Mononuclear cell (primary cell): ENCODE measurements at regions not wholly inside any gene's neighbourhood (a gene's known extent, or its start where the extent isn't known, plus 50 kb on each side); places are given as distances from the start of the nearest gene placed in this dataset.

Experiments
- H3K27me3 ChIP-seq: 2 replicates; pipeline ENCODE4 v1.6.0; 2011; ENCODE audit warnings: low read length, control low read depth; ENCODE audit not compliant: insufficient read depth
- H3K4me1 ChIP-seq: 2 replicates; pipeline ENCODE4 v1.5.1; 2011; ENCODE audit warnings: mild to moderate bottlenecking, low read length, control low read depth; ENCODE audit not compliant: insufficient read depth
- H3K4me3 ChIP-seq: 2 replicates; pipeline ENCODE4 v1.5.1; 2011; ENCODE audit warnings: mild to moderate bottlenecking, low read length, moderate library complexity
- H3K9me3 ChIP-seq: 2 replicates; pipeline ENCODE4 v1.5.1; 2011; ENCODE audit warnings: low read depth, mild to moderate bottlenecking, control low read depth, low read length

GRCh38 chr6:145323646-145324045 lies 411.7 kb downstream of the EPM2A start:
- no peak overlapping the region for H3K4me3 ChIP-seq
- no peaks in the 10 kb centered on the region for H3K4me1 ChIP-seq
- no peaks in the 10 kb centered on the region for H3K27me3 ChIP-seq
- H3K9me3 ChIP-seq, result no peaks in the 10 kb centered on the region

- no peak overlapping the region for H3K4me3 ChIP-seq
- no peaks in the 10 kb centered on the region for H3K4me1 ChIP-seq
- H3K27me3 ChIP-seq, result no peaks in the 10 kb centered on the region
- H3K9me3 ChIP-seq, result no peaks in the 10 kb centered on the region
Observed at GRCh38 chr6:145327586-145327985, 407.7 kb downstream of the EPM2A start.

GRCh38 chr6:145329257-145329656 lies 406.1 kb downstream of the EPM2A start:
- H3K4me1 ChIP-seq, result no peaks in the 10 kb centered on the region
- no peaks in the 10 kb centered on the region for H3K9me3 ChIP-seq
- H3K4me3 ChIP-seq, result no peak overlapping the region
- H3K27me3 ChIP-seq, result no peaks in the 10 kb centered on the region

GRCh38 chr6:145331066-145331465 lies 404.3 kb downstream of the EPM2A start:
- H3K4me1 ChIP-seq, result no peaks in the 10 kb centered on the region
- H3K9me3 ChIP-seq, result no peaks in the 10 kb centered on the region
- H3K27me3 ChIP-seq, result no peaks in the 10 kb centered on the region
- H3K4me3 ChIP-seq, result no peak overlapping the region

GRCh38 chr6:145332011-145332410 lies 403.3 kb downstream of the EPM2A start:
- Histone ChIP-seq H3K9me3 (no peaks in the 10 kb centered on the region), H3K4me3 (no peak overlapping the region), H3K27me3 (no peaks in the 10 kb centered on the region), H3K4me1 (no peaks in the 10 kb centered on the region)

- Histone ChIP-seq H3K9me3 (no peaks in the 10 kb centered on the region), H3K4me1 (no peaks in the 10 kb centered on the region), H3K27me3 (no peaks in the 10 kb centered on the region), H3K4me3 (no peak overlapping the region)
Observed at GRCh38 chr6:145336119-145336518, 399.2 kb downstream of the EPM2A start.

- Histone ChIP-seq H3K4me3 (no peak overlapping the region), H3K9me3 (no peaks in the 10 kb centered on the region), H3K27me3 (no peaks in the 10 kb centered on the region), H3K4me1 (no peaks in the 10 kb centered on the region)
Observed at GRCh38 chr6:145339089-145339488, 396.2 kb downstream of the EPM2A start.

- Histone ChIP-seq H3K27me3 (no peaks in the 10 kb centered on the region), H3K4me3 (no peak overlapping the region), H3K4me1 (no peaks in the 10 kb centered on the region), H3K9me3 (no peaks in the 10 kb centered on the region)
Observed at GRCh38 chr6:145340256-145340655, 395.1 kb downstream of the EPM2A start.

GRCh38 chr6:145345094-145345493 lies 390.2 kb downstream of the EPM2A start:
- Histone ChIP-seq H3K9me3 (no peaks in the 10 kb centered on the region), H3K4me3 (no peak overlapping the region), H3K27me3 (no peaks in the 10 kb centered on the region), H3K4me1 (no peaks in the 10 kb centered on the region)

- no peaks in the 10 kb centered on the region for H3K4me1 ChIP-seq
- no peaks in the 10 kb centered on the region for H3K27me3 ChIP-seq
- no peak overlapping the region for H3K4me3 ChIP-seq
- no peaks in the 10 kb centered on the region for H3K9me3 ChIP-seq
Observed at GRCh38 chr6:145347216-145347615, 388.1 kb downstream of the EPM2A start.

GRCh38 chr6:145349950-145350510 lies 385.3 kb downstream of the EPM2A start:
- no peaks in the 10 kb centered on the region for H3K4me1 ChIP-seq
- no peaks in the 10 kb centered on the region for H3K9me3 ChIP-seq
- H3K4me3 ChIP-seq, result no peak overlapping the region
- no peaks in the 10 kb centered on the region for H3K27me3 ChIP-seq

GRCh38 chr6:145350928-145351327 lies 384.4 kb downstream of the EPM2A start:
- H3K9me3 ChIP-seq, result no peaks in the 10 kb centered on the region
- no peak overlapping the region for H3K4me3 ChIP-seq
- no peaks in the 10 kb centered on the region for H3K4me1 ChIP-seq
- H3K27me3 ChIP-seq, result no peaks in the 10 kb centered on the region

- Histone ChIP-seq H3K4me1 (no peaks in the 10 kb centered on the region), H3K4me3 (no peak overlapping the region), H3K9me3 (no peaks in the 10 kb centered on the region), H3K27me3 (no peaks in the 10 kb centered on the region)
Observed at GRCh38 chr6:145352382-145353080, 382.8 kb downstream of the EPM2A start.

GRCh38 chr6:145360865-145361264 lies 374.5 kb downstream of the EPM2A start:
- no peaks in the 10 kb centered on the region for H3K4me1 ChIP-seq
- no peaks in the 10 kb centered on the region for H3K9me3 ChIP-seq
- H3K27me3 ChIP-seq, result no peaks in the 10 kb centered on the region
- no peak overlapping the region for H3K4me3 ChIP-seq

GRCh38 chr6:145367149-145367548 lies 368.2 kb downstream of the EPM2A start:
- Histone ChIP-seq H3K9me3 (no peaks in the 10 kb centered on the region), H3K27me3 (no peaks in the 10 kb centered on the region), H3K4me3 (no peak overlapping the region), H3K4me1 (no peaks in the 10 kb centered on the region)

GRCh38 chr6:145368075-145368474 lies 367.2 kb downstream of the EPM2A start:
- Histone ChIP-seq H3K27me3 (no peaks in the 10 kb centered on the region), H3K4me3 (no peak overlapping the region), H3K4me1 (no peaks in the 10 kb centered on the region), H3K9me3 (no peaks in the 10 kb centered on the region)
